GM12878 (cell line): ENCODE measurements at regions not wholly inside any gene's neighbourhood (a gene's known extent, or its start where the extent isn't known, plus 50 kb on each side); places are given as distances from the start of the nearest gene placed in this dataset.

Experiments
- CBX5 ChIP-seq: sonication (generic); IDR thresholded peaks from 2 replicates; pipeline ENCODE4 v1.6.1; 2016; ENCODE audit warnings: low read depth, moderate library complexity, mild to moderate bottlenecking, inconsistent platforms
- JUND ChIP-seq: IDR thresholded peaks from 2 replicates; pipeline ENCODE4 v1.6.1; 2012; ENCODE audit warnings: low read depth, mild to moderate bottlenecking, low read length, improper control_type of control experiment, moderate library complexity
- NBN ChIP-seq: fragments of 450-650 bp; IDR thresholded peaks from 2 replicates; pipeline ENCODE4 v1.6.1; 2016
- RAD21 ChIP-seq: IDR thresholded peaks from 2 replicates; pipeline ENCODE4 v1.6.1; 2011; ENCODE audit warnings: mild to moderate bottlenecking, low read depth, low read length, moderate library complexity; ENCODE audit not compliant: insufficient read depth
- RCOR1 ChIP-seq: conservative IDR thresholded peaks from 2 replicates; pipeline ENCODE4 v1.6.1; 2012; ENCODE audit warnings: low read depth, low read length, improper control_type of control experiment
- SUZ12 ChIP-seq: fragments of 200-600 bp; sonication (generic); IDR thresholded peaks from one replicate; pipeline ENCODE4 v1.6.1; 2018; ENCODE audit warnings: antibody characterized with exemption, mild to moderate bottlenecking; ENCODE audit not compliant: unreplicated experiment
- ZNF217 ChIP-seq: fragments of 450-650 bp; IDR thresholded peaks from 2 replicates; pipeline ENCODE4 v1.6.1; 2017; ENCODE audit warnings: antibody characterized with exemption, mild to moderate bottlenecking
- TF ChIP-seq, protein P1 (sequence below): fragments of 150-350 bp; IDR thresholded peaks from 2 replicates; pipeline ENCODE4 v1.6.1; 2016; ENCODE audit warnings: low read depth, low read length
- TF ChIP-seq, protein P2 (sequence below): fragments of 450-650 bp; IDR thresholded peaks from 2 replicates; pipeline ENCODE4 v1.6.1; 2017; ENCODE audit warnings: mild to moderate bottlenecking, low read depth, inconsistent platforms; ENCODE audit not compliant: poor library complexity, severe bottlenecking

DNA sequence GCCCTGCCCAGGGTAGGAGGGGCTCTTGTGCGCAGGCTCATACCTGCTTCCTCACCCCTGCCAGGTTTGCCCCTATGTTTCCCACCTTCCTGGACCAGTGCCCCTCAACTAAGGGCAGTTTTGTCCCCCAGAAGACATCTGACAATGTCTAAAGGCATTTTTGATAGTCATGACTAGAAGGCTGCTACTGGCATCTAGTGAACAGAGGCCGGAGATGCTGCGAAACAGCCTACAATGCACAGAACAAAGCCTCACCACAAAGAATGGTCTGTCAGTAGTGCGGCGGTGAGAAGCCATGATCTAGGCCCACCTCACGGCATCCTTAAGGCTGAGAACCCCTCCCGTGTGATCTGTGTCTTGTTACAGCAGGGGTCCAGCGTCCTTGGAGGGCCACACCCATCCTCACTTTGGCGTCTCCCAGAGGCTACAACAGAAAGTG lies 96.0 kb downstream of the TMEM17 start (continued):
- TF ChIP-seq, protein P1, sequence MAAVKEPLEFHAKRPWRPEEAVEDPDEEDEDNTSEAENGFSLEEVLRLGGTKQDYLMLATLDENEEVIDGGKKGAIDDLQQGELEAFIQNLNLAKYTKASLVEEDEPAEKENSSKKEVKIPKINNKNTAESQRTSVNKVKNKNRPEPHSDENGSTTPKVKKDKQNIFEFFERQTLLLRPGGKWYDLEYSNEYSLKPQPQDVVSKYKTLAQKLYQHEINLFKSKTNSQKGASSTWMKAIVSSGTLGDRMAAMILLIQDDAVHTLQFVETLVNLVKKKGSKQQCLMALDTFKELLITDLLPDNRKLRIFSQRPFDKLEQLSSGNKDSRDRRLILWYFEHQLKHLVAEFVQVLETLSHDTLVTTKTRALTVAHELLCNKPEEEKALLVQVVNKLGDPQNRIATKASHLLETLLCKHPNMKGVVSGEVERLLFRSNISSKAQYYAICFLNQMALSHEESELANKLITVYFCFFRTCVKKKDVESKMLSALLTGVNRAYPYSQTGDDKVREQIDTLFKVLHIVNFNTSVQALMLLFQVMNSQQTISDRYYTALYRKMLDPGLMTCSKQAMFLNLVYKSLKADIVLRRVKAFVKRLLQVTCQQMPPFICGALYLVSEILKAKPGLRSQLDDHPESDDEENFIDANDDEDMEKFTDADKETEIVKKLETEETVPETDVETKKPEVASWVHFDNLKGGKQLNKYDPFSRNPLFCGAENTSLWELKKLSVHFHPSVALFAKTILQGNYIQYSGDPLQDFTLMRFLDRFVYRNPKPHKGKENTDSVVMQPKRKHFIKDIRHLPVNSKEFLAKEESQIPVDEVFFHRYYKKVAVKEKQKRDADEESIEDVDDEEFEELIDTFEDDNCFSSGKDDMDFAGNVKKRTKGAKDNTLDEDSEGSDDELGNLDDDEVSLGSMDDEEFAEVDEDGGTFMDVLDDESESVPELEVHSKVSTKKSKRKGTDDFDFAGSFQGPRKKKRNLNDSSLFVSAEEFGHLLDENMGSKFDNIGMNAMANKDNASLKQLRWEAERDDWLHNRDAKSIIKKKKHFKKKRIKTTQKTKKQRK, result no peak
- TF ChIP-seq JUND (no peak), ZNF217 (no peak), RCOR1 (no peak), CBX5 (0 out of 2 replicates have a peak, but pooled peaks have one; percentile 53), NBN (no peak), RAD21 (peak; percentile 93), SUZ12 (no peak)
- TF ChIP-seq, protein P2, sequence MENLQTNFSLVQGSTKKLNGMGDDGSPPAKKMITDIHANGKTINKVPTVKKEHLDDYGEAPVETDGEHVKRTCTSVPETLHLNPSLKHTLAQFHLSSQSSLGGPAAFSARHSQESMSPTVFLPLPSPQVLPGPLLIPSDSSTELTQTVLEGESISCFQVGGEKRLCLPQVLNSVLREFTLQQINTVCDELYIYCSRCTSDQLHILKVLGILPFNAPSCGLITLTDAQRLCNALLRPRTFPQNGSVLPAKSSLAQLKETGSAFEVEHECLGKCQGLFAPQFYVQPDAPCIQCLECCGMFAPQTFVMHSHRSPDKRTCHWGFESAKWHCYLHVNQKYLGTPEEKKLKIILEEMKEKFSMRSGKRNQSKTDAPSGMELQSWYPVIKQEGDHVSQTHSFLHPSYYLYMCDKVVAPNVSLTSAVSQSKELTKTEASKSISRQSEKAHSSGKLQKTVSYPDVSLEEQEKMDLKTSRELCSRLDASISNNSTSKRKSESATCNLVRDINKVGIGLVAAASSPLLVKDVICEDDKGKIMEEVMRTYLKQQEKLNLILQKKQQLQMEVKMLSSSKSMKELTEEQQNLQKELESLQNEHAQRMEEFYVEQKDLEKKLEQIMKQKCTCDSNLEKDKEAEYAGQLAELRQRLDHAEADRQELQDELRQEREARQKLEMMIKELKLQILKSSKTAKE, result no peak
